ENCODE measurements at regions not wholly inside any gene's neighbourhood (a gene's known extent, or its start where the extent isn't known, plus 50 kb on each side); places are given as distances from the start of the nearest gene placed in this dataset.

DNA sequence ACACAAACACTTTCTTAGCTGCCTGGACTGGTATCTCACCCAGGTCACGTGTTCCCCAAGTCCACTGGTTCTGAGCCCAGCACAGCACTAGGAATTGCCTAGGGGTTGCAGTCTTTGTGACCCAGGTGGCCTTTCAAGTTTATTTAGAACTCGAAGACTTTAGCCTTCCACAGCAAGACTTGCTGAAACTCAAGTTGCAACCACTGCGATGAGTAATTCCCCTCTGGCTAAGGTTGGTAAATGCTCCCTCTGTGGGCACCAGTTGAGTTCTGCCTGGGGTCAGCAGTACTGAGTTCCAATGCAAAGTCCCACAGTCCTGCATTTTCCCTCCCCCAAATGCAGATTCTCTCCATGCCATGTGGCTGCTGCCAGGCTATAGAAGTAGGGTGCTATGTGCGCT lies 77.6 kb upstream of the MOCS1 start:
- ATAC-seq (no peak), DNase-seq (no peak)
- Mint-ChIP-seq H3K4me1 (no peaks in the 10 kb centered on the region), H3K27me3 (peaks cover 3 to 49% (median 42%) of the 10 kb centered on the region in 5 donors), H3K9me3 (peaks cover 0 to 11% (median 5%) of the 10 kb centered on the region in 11 donors), H3K36me3 (no peaks in the 10 kb centered on the region), H3K4me3 (no peak overlapping the region), H3K27ac (no peak overlapping the region)
- H3K27me3 ChIP-seq (ENCODE audit: control insufficient read depth in 2 of 2, insufficient read depth in 2 of 2, low read length in 2 of 2) = no peaks in the 10 kb centered on the region
- H3K4me1 ChIP-seq (ENCODE audit: control insufficient read depth in 2 of 2, insufficient read depth in 2 of 2, low read length in 2 of 2) = no peaks in the 10 kb centered on the region
- intact Hi-C loops (cut with micrococcal nuclease) = no loop called here
- no peaks in the 10 kb centered on the region for H3K9me3 ChIP-seq (ENCODE audit: control insufficient read depth in 2 of 3, low read length in 3 of 3)
- CTCF ChIA-PET = no interaction called here
- no peak overlapping the region for H3K27ac ChIP-seq (ENCODE audit: low read depth, low read length)
- no peak overlapping the region for H3K4me3 ChIP-seq (ENCODE audit: low read length)
- POLR2A ChIA-PET = no interaction called here
- H3K36me3 ChIP-seq (ENCODE audit: control insufficient read depth in 2 of 3, insufficient read depth in 3 of 3, low read length in 3 of 3) = no peaks in the 10 kb centered on the region

GRCh38 chr6:40000964-40001515 lies 66.8 kb upstream of the MOCS1 start:
- Mint-ChIP-seq H3K27ac (no peak overlapping the region), H3K4me1 (no peaks in the 10 kb centered on the region), H3K27me3 (peaks cover 2 to 64% (median 38%) of the 10 kb centered on the region in 5 donors), H3K4me3 (no peak overlapping the region), H3K36me3 (peaks cover 0 to 28% (median 4%) of the 10 kb centered on the region in 5 donors), H3K9me3 (peaks cover 17 to 70% (median 33%) of the 10 kb centered on the region in 11 donors)
- Histone ChIP-seq H3K4me3 (ENCODE audit: low read length) (no peak overlapping the region), H3K4me1 (ENCODE audit: control insufficient read depth in 2 of 2, insufficient read depth in 2 of 2, low read length in 2 of 2) (no peaks in the 10 kb centered on the region), H3K27ac (ENCODE audit: low read depth, low read length) (no peak overlapping the region), H3K9me3 (ENCODE audit: control insufficient read depth in 2 of 3, low read length in 3 of 3) (peaks cover 0 to 20% (median 0%) of the 10 kb centered on the region in 3 experiments), H3K36me3 (ENCODE audit: control insufficient read depth in 2 of 3, insufficient read depth in 3 of 3, low read length in 3 of 3) (no peaks in the 10 kb centered on the region), H3K27me3 (ENCODE audit: control insufficient read depth in 2 of 2, insufficient read depth in 2 of 2, low read length in 2 of 2) (no peaks in the 10 kb centered on the region)
- ChIA-PET CTCF (no interaction called here), POLR2A (no interaction called here)
- DNase-seq = no peak
- ATAC-seq = no peak
- intact Hi-C loops (cut with micrococcal nuclease) = no loop called here

DNA sequence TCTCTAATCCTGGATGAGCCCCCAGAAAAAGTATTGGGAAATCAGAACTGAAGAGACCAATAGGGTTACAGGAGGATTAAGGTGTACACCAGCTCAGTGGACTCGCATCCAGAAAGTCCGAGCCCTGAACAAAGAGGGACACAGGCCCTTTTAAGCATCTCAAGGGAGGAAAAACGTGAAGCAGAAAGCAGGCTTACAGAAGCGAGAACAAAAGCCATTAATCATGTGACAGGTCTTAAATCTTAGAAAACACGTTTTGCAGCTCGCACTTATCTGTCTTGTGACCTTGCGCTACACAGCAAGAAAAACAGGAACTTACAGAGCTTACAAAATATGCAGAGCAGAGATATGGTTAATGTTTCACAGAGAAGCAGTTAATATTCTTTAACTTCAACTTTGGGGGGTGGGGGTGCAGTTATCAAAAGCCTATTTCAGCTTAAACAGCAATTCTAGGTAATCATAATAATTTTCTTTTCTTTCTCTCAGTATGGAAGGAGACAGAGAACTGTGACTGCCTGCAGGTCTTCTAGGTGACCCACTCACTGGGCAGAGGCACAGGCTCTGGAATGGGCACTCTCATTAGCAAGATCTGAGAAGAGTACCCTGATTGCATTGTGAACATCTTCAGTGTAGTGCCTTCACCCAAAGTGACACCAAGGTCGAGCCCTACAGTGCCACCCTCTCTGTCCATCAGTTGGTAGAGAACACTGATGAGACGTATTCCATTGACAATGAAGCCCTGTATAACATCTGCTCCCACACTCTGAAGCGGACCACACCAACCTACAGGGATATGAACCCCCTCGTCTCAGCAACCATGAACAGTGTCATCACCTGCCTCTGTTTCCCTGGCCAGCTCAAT lies 65.0 kb upstream of the MOCS1 start:
- Histone ChIP-seq H3K4me3 (ENCODE audit: low read length) (no peak overlapping the region), H3K9me3 (ENCODE audit: control insufficient read depth in 2 of 3, low read length in 3 of 3) (peaks cover 0 to 20% (median 0%) of the 10 kb centered on the region in 3 experiments), H3K36me3 (ENCODE audit: control insufficient read depth in 2 of 3, insufficient read depth in 3 of 3, low read length in 3 of 3) (no peaks in the 10 kb centered on the region), H3K4me1 (ENCODE audit: control insufficient read depth in 2 of 2, insufficient read depth in 2 of 2, low read length in 2 of 2) (no peaks in the 10 kb centered on the region), H3K27me3 (ENCODE audit: control insufficient read depth in 2 of 2, insufficient read depth in 2 of 2, low read length in 2 of 2) (no peaks in the 10 kb centered on the region), H3K27ac (ENCODE audit: low read depth, low read length) (no peak overlapping the region)
- no peaks in the 10 kb centered on the region for H3K4me1 Mint-ChIP-seq
- peaks cover 0 to 60% (median 40%) of the 10 kb centered on the region in 5 donors for H3K27me3 Mint-ChIP-seq
- no peak overlapping the region for H3K4me3 Mint-ChIP-seq
- ATAC-seq (no peak), DNase-seq (no peak)
- intact Hi-C loops (cut with micrococcal nuclease) = no loop called here
- ChIA-PET POLR2A (no interaction called here), CTCF (no interaction called here)
- H3K9me3 Mint-ChIP-seq = peaks cover 17 to 75% (median 35%) of the 10 kb centered on the region in 11 donors
- H3K27ac Mint-ChIP-seq = no peak overlapping the region
- H3K36me3 Mint-ChIP-seq = peaks cover 0 to 31% (median 4%) of the 10 kb centered on the region in 5 donors

DNA sequence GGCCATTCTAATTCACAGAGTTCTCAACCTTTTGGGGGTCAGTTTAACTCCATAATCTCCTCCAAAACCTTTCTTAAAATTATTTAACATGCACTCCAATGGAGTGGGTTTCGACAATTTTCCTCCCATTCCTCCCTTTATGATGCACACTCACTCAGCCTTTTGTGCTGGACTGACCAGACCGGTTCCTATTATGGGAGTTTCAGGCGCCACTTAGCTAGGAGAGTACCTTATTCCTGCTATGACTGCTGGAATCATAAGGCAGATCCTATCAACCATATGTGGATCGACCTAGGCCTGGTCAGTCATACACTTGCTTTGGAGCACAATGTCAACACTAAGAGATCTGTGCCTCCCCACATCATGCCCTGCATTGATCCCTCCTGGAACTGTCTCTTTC lies 63.9 kb upstream of the MOCS1 start:
- DNase-seq = no peak
- H3K27ac Mint-ChIP-seq = no peak overlapping the region
- H3K4me1 ChIP-seq (ENCODE audit: control insufficient read depth in 2 of 2, insufficient read depth in 2 of 2, low read length in 2 of 2) = no peaks in the 10 kb centered on the region
- no peak overlapping the region for H3K27ac ChIP-seq (ENCODE audit: low read depth, low read length)
- H3K9me3 ChIP-seq (ENCODE audit: control insufficient read depth in 2 of 3, low read length in 3 of 3) = peaks cover 0 to 20% (median 1%) of the 10 kb centered on the region in 3 experiments
- peaks cover 23 to 76% (median 42%) of the 10 kb centered on the region in 11 donors for H3K9me3 Mint-ChIP-seq
- intact Hi-C loops (cut with micrococcal nuclease) = no loop called here
- ChIA-PET POLR2A (no interaction called here), CTCF (no interaction called here)
- H3K27me3 ChIP-seq (ENCODE audit: control insufficient read depth in 2 of 2, insufficient read depth in 2 of 2, low read length in 2 of 2) = no peaks in the 10 kb centered on the region
- peaks cover 0 to 53% (median 34%) of the 10 kb centered on the region in 5 donors for H3K27me3 Mint-ChIP-seq
- H3K4me3 Mint-ChIP-seq = no peak overlapping the region
- H3K4me3 ChIP-seq (ENCODE audit: low read length) = no peak overlapping the region
- peaks cover 0 to 29% (median 4%) of the 10 kb centered on the region in 5 donors for H3K36me3 Mint-ChIP-seq
- no peaks in the 10 kb centered on the region for H3K4me1 Mint-ChIP-seq
- H3K36me3 ChIP-seq (ENCODE audit: control insufficient read depth in 2 of 3, insufficient read depth in 3 of 3, low read length in 3 of 3) = no peaks in the 10 kb centered on the region
- no peak for ATAC-seq

DNA sequence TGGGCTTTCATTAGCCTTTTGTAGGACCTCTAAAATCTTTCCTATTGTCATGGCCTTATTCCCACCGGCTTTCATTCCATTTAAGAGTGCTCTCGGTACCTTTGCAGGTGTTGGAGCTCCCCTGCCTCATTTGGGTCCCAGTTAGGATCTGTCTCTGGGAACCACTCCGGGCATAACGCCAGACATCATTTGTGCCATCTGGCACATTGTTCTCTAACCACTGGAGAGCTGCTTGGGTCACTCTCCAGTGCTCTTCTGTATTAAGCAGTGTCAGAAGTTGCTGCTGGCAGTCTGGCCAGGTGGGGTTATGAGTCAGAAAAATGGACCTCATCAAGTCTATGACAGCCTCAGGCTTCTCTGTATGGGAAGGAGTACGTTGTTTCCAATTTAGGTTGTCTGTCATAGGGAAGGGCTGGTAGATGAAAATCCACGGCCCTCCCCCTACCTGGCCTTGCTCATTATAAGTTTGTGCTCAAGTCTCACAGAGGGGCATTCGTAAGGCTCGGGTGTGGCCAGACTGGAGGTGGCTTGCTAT lies 62.9 kb upstream of the MOCS1 start:
- no peak for ATAC-seq
- ChIA-PET POLR2A (no interaction called here), CTCF (no interaction called here)
- peaks cover 2 to 34% (median 4%) of the 10 kb centered on the region in 5 donors for H3K36me3 Mint-ChIP-seq
- no peaks in the 10 kb centered on the region for H3K27me3 ChIP-seq (ENCODE audit: control insufficient read depth in 2 of 2, insufficient read depth in 2 of 2, low read length in 2 of 2)
- H3K4me3 Mint-ChIP-seq = no peak overlapping the region
- H3K36me3 ChIP-seq (ENCODE audit: control insufficient read depth in 2 of 3, insufficient read depth in 3 of 3, low read length in 3 of 3) = no peaks in the 10 kb centered on the region
- peaks cover 0 to 25% (median 7%) of the 10 kb centered on the region in 3 experiments for H3K9me3 ChIP-seq (ENCODE audit: control insufficient read depth in 2 of 3, low read length in 3 of 3)
- H3K4me3 ChIP-seq (ENCODE audit: low read length) = no peak overlapping the region
- intact Hi-C loops (cut with micrococcal nuclease) = no loop called here
- H3K27ac Mint-ChIP-seq = no peak overlapping the region
- no peak overlapping the region for H3K27ac ChIP-seq (ENCODE audit: low read depth, low read length)
- no peaks in the 10 kb centered on the region for H3K4me1 Mint-ChIP-seq
- peaks cover 25 to 75% (median 42%) of the 10 kb centered on the region in 11 donors for H3K9me3 Mint-ChIP-seq
- peaks cover 0 to 48% (median 34%) of the 10 kb centered on the region in 5 donors for H3K27me3 Mint-ChIP-seq
- H3K4me1 ChIP-seq (ENCODE audit: control insufficient read depth in 2 of 2, insufficient read depth in 2 of 2, low read length in 2 of 2) = no peaks in the 10 kb centered on the region
- no peak for DNase-seq

- H3K4me3 ChIP-seq (ENCODE audit: low read length) = no peak overlapping the region
- CTCF ChIA-PET = no interaction called here
- H3K4me1 ChIP-seq (ENCODE audit: control insufficient read depth in 2 of 2, insufficient read depth in 2 of 2, low read length in 2 of 2) = no peaks in the 10 kb centered on the region
- H3K27me3 ChIP-seq (ENCODE audit: control insufficient read depth in 2 of 2, insufficient read depth in 2 of 2, low read length in 2 of 2) = no peaks in the 10 kb centered on the region
- Mint-ChIP-seq H3K36me3 (peaks cover 2 to 34% (median 4%) of the 10 kb centered on the region in 5 donors), H3K27ac (no peak overlapping the region), H3K27me3 (peaks cover 0 to 40% (median 32%) of the 10 kb centered on the region in 5 donors), H3K4me3 (no peak overlapping the region), H3K4me1 (no peaks in the 10 kb centered on the region), H3K9me3 (peaks cover 25 to 69% (median 41%) of the 10 kb centered on the region in 11 donors)
- POLR2A ChIA-PET = no interaction called here
- intact Hi-C loops (cut with micrococcal nuclease) = no loop called here
- ATAC-seq = no peak
- no peaks in the 10 kb centered on the region for H3K36me3 ChIP-seq (ENCODE audit: control insufficient read depth in 2 of 3, insufficient read depth in 3 of 3, low read length in 3 of 3)
- DNase-seq = no peak
- H3K27ac ChIP-seq (ENCODE audit: low read depth, low read length) = no peak overlapping the region
- H3K9me3 ChIP-seq (ENCODE audit: control insufficient read depth in 2 of 3, low read length in 3 of 3) = peaks cover 0 to 25% (median 7%) of the 10 kb centered on the region in 3 experiments
These were observed 61.4 kb upstream of the MOCS1 start for GRCh38 chr6:39995633-39996032.
